NCI-H226 (cell line): ENCODE measurements at regions not wholly inside any gene's neighbourhood (a gene's known extent, or its start where the extent isn't known, plus 50 kb on each side); places are given as distances from the start of the nearest gene placed in this dataset.
"Not testable (repeated sequence)": the region's sequence is repeated elsewhere in the genome, so short reads cannot be mapped to it uniquely, and the experiment has no call there.

Experiments used
- DNase-seq: peaks from one replicate; pipeline ENCODE4 v3.0.0-alpha.2; 2015

DNA sequence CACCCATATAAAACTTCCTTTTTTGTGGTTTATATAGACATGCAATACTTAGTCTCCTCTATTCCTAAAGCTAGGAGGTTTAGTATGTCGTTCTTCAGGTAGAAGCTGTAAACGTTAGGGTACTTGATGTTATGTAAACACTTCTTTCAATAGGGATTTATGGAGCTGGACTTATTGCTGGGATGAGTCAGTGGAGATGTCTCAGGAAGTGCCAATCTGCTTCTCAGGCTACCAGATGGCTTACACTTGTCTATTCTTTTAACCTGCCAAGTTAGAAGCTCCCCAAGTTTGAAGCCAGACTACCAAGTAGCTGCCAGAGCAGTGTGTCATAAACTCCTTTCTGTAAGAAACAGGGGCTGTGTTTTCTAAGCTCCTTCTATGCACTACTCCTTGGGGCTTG, 756.5 kb upstream of the LRRTM1 start:
- no peak for DNase-seq

GRCh38 chr2:81050580-81051095, 746.1 kb upstream of the LRRTM1 start:
- no peak for DNase-seq

DNA sequence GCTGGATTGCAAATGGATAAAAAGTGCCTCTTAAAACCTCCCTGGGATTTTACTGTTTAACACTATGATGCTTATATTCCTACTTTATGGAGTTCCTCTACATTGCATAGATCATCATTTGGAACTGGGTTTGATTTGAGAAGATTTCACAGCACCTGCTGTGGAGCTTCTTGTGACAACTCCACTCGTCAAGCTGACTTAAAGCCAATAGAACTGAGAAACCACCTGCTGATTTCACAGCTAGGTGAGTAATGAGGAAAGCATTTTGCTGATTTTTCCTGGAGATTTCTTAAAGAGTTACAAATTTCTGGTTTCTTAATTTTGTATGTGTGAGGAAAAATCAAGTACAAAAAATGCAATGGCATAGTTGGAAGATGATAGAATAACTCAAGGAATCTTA, 739.1 kb upstream of the LRRTM1 start:
- no peak for DNase-seq

DNA sequence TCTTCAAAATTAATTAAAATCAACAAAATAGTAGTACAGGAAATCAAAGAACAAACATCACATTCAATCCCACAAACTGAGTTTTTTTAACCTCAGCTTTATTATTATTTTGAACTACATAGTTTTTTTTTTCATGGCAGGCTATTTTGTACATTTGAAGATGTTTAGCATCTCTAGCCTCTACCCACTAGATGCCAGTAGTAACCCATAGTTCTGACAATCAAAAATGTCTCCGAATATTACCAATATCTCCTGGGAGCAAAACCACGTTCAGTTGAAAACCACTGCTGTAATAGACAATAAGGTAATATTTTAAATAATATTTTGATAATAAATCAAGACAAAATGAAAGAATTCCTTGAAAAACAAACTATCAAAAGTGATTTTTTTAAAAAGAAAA, 702.6 kb upstream of the LRRTM1 start:
- DNase-seq: no peak

DNA sequence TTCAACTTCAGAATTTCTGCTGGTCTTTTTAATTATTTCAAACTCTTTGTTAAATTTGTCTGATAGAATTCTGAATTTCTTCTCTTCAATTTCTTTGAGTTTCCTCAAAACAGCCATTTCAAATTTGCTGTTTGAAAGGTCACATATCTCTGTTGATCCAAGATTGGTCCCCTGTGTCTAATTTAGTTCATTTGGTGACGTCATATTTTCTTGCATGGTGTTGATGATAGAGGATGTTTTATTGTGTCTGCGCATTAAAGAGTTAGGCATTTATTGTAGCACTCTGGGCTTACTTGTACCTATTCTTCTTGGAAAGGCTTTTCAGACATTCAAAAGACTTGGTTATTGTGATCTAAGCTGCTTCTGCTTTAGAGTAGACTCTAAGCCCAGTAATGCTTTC, 698.4 kb upstream of the LRRTM1 start:
- no peak for DNase-seq

DNA sequence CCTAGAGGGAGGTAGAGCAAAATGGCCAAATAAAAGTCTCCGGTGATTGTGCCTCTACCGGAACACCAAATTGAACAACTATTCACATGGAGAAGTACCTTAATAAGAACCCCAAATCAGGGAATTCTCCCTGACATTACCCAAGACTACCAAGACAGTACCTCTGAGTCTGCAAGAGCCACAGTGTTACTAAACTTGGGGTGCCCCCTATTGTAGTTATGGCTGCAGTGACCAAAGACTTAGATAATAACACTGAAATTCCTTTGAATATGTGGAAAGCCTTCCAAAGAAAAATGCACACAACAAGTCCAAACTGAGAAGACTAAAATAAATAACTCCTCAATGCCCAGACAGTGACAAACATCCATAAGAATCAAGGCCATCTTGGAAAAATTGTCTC, 682.9 kb upstream of the LRRTM1 start:
- DNase-seq: no peak

DNA sequence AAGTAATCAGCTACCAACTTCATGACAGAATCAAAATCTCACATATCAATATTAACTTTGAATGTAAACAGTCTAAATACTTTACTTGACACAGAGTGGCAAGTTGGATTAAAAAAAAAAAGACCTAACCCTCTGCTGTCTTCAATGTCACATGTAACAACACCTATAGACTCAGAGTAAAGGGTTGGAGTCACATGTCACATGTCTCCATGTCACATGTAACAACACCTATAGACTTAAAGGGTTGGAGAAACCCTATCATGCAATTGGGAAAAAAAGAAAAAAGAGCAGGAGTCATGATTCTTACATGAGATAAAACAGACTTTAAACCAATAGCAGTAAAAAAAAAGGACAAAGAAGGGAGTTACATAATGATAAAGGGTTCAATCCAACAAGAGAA, 665.3 kb upstream of the LRRTM1 start:
- DNase-seq: no peak

GRCh38 chr2:80968450-80968849, 663.9 kb upstream of the LRRTM1 start:
- DNase-seq: no peak

DNA sequence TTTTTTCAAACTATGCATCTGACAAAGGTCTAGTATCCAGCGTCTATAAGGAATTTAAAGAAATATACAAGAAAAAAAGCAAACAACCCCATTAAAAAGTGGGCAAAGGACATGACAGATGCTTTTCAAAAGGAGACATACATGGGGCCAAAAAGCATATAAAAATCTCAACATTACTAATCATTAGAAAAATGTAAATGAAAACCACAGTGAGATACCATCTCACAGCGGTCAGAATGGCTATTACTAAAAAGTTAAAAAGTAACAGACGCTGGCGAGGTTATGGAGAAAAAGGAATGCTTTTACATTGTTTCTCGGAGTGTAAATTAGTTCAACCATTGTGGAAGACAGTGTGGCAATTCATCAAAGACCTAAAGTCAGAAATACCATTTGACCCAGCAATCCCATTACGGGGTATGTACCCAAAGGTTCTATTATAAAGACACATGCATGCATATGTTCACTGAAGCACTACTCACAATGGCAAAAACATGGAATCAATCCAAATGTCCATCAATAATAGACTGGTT, 643.1 kb upstream of the LRRTM1 start:
- no peak for DNase-seq

DNA sequence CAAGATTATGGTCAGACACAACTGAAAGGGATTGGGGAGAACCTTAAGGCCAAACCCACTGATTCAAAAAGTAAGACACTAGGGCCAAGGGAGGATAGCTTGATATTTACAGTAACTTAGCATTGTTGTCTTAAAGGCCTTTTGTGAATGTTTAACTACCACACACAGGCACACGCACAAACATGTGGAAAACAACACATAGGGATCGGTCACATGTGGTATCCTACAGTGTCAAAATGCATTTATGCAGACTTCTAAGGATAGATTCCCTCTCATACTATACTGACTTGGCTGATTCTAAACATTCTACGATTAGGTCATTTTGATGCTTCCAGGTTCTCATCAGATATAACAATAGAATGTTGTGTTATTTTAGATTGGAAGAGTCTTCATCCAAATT, 638.9 kb upstream of the LRRTM1 start:
- DNase-seq: no peak

DNA sequence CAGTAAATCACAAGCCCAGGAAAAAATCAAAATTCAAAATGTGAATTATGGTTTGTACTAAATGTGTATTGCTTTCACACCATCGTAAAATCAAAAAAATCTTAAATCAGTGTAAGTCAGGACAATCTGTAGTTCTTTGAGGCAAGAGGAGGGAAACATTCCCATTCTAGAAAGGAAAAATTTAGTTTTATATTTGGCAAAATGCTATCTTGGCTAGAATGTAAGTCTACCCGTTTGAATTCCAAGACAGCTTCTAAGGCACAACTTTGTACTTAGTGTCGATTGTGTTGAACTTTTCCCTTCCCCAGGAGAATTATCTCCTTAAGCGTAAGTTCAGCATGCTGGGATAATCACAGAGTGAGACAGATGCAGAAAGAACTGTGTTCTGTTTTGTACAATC, 638.2 kb upstream of the LRRTM1 start:
- no peak for DNase-seq

- DNase-seq: no peak
Observed at GRCh38 chr2:80938463-80938862, 633.9 kb upstream of the LRRTM1 start.

GRCh38 chr2:80931820-80932219, 627.3 kb upstream of the LRRTM1 start:
- DNase-seq: not testable (repeated sequence)

DNA sequence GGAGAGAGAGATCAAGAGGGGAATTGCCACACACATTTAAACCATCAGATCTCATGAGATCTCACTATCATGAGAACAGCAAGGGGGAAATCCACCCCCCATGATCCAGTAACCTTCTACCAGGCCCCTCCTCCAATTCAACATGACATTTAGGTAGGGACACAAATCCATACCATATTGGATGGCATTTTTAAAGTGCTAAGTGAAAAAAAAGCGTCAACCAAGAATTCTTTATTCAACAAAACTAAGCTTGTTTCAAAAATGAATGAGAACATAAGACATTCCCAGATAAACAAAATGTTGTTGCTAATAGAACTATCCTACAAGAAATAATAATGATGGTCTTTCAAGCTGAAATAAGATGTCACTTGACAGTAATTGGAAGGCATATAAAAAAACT, 626.2 kb upstream of the LRRTM1 start:
- no peak for DNase-seq

DNA sequence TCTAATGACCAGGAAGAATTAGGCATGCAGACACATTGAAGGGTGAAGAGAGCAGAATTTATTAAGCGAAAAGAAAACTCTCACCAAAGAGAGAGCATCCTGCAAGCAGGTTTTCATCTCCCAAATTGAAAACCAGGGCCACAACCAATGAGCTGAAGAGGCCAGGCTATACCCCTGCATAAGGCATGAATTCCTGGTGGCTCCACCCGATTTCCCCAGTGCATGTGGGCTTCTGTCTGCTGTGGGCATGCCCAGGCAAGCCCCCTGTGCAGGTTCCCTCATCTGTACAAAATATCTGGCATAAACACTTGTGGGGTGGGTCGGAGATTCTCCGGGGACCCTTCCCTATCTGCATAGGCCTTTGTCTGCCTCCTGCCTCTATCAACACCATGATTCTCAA, 621.6 kb upstream of the LRRTM1 start:
- no peak for DNase-seq

DNA sequence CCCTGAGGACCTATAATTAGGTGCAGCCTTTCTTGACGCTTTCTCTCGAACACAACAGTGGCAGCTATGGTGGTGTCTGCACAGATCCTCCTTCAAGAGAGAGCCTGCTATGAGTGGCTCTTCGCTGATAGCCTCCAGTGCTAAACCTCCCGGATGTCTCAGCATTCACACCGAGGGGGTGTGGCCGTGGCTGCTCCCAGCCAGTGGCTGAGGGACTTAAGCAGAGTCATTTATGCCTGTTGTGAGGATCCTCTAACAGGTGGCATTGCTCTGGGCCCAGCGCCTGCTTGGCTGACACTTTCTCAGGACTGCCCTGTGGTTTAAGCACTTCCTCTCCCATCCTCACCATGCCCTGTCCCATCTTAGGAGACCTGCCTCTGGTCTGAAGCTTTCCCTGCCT, 592.0 kb upstream of the LRRTM1 start:
- DNase-seq: no peak

- DNase-seq: no peak
Observed at GRCh38 chr2:80894486-80894885, 589.9 kb upstream of the LRRTM1 start.

GRCh38 chr2:80893711-80894110, 589.2 kb upstream of the LRRTM1 start:
- DNase-seq: no peak

- DNase-seq: no peak
Observed at GRCh38 chr2:80889009-80889408, 584.5 kb upstream of the LRRTM1 start.

GRCh38 chr2:80887841-80888378, 583.4 kb upstream of the LRRTM1 start:
- no peak for DNase-seq

DNA sequence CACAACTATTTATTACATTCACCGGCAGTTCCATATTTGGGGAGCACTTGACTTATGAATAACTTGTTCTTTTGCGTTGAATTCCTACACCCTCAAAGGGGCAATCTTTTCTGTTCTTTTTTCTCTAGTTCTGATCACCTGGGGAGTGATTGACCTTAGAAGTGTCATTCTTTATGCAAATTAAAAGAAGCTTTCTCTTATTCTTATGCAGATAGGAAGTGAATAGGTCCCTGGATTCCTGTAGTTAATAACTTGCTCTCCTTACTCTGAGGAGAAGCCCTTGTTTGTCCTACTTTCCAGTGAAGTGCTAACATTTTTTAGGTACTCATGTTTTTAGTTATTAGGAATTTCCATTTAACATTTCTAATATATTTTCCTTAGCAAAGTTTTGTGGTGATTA, 569.8 kb upstream of the LRRTM1 start:
- DNase-seq: no peak

DNA sequence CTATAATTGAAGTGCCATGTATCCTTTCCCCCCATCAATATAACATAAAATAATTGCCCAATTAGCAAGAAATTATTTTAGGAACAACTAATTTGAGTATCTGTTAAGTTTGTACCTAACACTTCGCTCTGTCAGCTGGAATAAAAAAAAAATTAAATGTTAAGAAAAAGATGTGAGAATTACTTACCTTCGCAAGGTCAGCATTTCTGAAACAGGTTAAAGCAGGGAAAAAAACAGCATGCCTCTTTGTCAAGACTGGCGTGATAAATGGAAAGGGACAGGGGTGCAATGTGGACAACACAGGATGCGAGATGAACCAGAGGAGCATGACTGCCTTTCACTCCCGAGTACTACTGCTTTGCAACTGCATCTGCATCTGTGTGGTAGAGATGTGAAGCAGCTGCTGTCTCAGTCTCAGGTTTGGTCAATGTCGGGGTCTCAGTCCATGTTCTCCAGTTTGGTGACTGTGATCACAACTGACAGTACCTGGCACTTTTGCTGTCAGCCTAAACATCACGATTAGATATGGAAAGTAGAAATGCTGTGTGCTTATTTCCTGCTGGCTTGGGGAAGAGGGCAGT, 565.4 kb upstream of the LRRTM1 start:
- no peak for DNase-seq

- no peak for DNase-seq
Observed at GRCh38 chr2:80863147-80863714, 558.7 kb upstream of the LRRTM1 start.

DNA sequence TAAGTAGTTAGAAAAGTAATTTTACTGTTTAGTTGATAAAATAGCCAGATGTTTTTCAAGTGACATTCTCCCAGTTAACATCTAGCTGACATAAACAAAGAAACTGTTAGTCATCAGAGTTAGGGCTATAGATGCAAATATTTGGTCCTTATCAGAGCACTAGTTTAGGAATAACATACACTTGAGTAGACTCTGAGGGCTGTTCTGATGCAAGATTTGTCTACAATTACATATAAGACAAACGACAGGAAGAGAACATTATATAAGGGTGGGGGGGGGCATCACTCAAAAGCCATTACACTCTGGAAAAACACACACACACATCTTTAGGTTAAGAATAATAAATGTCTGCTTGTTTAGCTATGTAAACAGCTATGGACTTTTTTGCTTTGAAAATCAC, 554.4 kb upstream of the LRRTM1 start:
- DNase-seq: no peak

DNA sequence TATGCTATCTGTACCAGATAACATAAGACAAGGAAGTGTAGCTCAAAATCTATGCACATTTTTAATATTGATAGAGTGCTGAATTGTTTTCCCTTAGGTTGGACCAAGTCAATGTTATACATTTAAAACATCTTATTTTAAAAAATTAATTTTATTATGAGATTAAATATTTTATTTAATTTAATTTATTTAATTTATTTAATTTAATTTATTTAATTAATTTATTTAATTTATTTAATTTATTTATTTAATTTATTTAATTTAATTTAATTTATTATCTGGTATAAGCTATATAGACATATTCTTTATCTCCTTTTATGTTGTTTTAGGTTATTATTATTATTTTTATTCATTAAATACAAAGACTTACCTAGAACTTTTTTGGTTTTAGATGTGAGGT, 551.7 kb upstream of the LRRTM1 start:
- no peak for DNase-seq
